LNCAP (cell line): ENCODE measurements at regions not wholly inside any gene's neighbourhood (a gene's known extent, or its start where the extent isn't known, plus 50 kb on each side); places are given as distances from the start of the nearest gene placed in this dataset.

Experiments used
- CTCF ChIP-seq: fragments of 450-650 bp; IDR thresholded peaks from 2 replicates; pipeline ENCODE4 v1.5.1; 2017; ENCODE audit warnings: mild to moderate bottlenecking

- TF ChIP-seq CTCF: no peak
Observed at GRCh38 chr3:176820764-176821163, 376.5 kb downstream of the TBL1XR1 start.

- no peak for TF ChIP-seq CTCF
Observed at GRCh38 chr3:176816937-176817336, 380.3 kb downstream of the TBL1XR1 start.

DNA sequence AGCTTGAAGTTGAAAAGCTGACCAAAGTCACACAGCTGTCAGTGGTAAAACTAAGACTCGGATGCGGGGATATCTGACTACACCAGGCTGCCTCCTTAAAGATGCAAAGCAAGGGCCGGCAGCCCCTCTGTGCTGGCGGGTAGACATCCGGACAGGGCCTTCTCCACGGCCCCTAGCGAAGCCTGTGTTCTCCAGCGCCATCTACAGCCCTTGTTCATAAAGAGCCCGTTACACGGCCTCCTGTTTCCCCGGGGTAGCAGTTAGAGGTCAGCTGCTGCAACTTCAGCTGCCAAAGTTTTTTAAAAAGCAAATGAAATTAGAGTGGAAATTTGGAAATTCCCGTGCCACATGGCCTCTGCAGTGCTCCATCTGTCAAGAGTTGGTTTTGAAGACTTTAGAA is 383.0 kb downstream of the TBL1XR1 start:
- peak; percentile 16; the same call in 1 of the 2 replicates for TF ChIP-seq CTCF

- TF ChIP-seq CTCF: no peak
Observed at GRCh38 chr3:176807938-176808337, 389.3 kb downstream of the TBL1XR1 start.

GRCh38 chr3:176799675-176800074 is 397.6 kb downstream of the TBL1XR1 start:
- TF ChIP-seq CTCF: no peak

DNA sequence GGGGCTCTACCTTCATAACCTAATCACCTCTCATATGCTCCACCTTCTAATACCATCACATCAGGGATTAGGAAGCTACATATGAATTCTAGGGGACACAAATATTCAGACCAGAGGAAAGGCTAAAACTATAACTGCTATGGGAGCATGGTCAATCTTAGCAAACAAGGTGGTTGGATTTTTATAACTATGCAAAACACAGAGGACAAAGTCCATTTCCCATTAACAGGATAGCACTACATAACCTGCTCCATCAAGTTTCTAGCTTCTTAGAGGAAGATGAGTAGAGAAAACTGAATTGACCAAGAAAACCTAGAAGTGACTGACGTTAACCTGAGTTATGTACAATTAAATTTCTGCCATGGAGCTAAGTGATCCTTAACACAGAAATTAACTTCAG is 398.6 kb downstream of the TBL1XR1 start:
- TF ChIP-seq CTCF: no peak

DNA sequence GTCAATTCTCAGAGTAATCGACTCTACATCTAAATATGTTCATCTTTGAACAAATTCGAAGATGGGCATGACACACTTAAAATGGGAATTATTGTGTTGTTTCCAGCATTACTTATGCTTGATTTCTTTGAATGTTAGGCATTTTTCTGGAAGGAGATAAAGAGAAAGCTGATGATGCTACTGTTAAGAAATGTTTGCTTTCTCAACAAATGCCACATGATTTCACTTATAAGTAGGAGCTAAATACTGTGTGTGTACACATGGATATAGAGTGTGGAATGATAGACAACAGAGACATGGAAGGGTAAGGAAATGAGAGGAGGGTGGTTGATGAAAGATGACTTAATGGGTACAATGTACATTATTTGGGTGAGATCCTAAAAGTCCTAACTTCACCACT is 400.9 kb downstream of the TBL1XR1 start:
- no peak for TF ChIP-seq CTCF

DNA sequence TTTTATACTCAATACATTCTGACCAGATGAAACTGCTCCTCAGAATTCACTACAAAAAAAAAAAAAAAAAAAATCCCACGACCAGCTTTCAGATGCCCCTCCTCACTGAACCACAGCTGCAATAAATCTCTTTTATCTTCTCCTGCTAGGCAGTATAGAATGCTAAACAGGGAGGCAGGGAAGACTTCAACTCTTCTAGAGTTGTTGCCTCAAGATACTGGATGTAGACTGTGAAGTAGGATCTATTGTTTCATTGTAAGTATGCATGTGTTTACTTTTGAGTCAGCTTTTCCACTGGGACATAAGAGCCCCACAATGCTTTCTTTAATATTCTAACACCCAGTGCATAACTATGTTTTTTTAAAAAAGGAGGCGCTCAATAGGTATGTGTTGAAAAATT is 401.4 kb downstream of the TBL1XR1 start:
- no peak for TF ChIP-seq CTCF
